Liver (tissue), 8 donors: ENCODE measurements at regions not wholly inside any gene's neighbourhood (a gene's known extent, or its start where the extent isn't known, plus 50 kb on each side); places are given as distances from the start of the nearest gene placed in this dataset.

Source experiments
- DNase-seq: peaks from one replicate; pipeline ENCODE4 v3.0.0-alpha.2; 2017; ENCODE audit warnings: low spot score
- H3K27ac ChIP-seq, 2 donors: one replicate each; pipeline ENCODE4 v1.7.0; 2013; ENCODE audit warnings: inconsistent platforms in 2 of 2, low read length in 2 of 2, control low read depth in 1 of 2, low read depth in 1 of 2, mild to moderate bottlenecking in 1 of 2
- H3K27me3 ChIP-seq, 4 donors: one replicate each; pipeline versions ENCODE4 v1.6.1 to v1.7.0; 2013; ENCODE audit warnings: low read length in 3 of 4, inconsistent platforms in 1 of 4, mild to moderate bottlenecking in 1 of 4, moderate library complexity in 1 of 4; ENCODE audit not compliant: control insufficient read depth in 4 of 4, insufficient read depth in 4 of 4
- H3K36me3 ChIP-seq, 4 donors: one replicate each; pipeline versions ENCODE4 v1.6.1 to v1.7.0; 2013; ENCODE audit warnings: low read length in 3 of 4, mild to moderate bottlenecking in 3 of 4, low read depth in 1 of 4, moderate library complexity in 1 of 4; ENCODE audit not compliant: control insufficient read depth in 4 of 4, insufficient read depth in 3 of 4
- H3K4me1 ChIP-seq, 4 donors: one replicate each; pipeline versions ENCODE4 v1.6.1 to v1.7.0; 2013; ENCODE audit warnings: low read length in 3 of 4, mild to moderate bottlenecking in 3 of 4, moderate library complexity in 1 of 4; ENCODE audit not compliant: control insufficient read depth in 4 of 4, insufficient read depth in 4 of 4
- H3K4me3 ChIP-seq, 3 donors: one replicate each; pipeline versions ENCODE4 v1.6.1 to v1.7.0; 2013; ENCODE audit warnings: low read length in 3 of 3, control low read depth in 1 of 3, low read depth in 1 of 3, mild to moderate bottlenecking in 1 of 3
- H3K9ac ChIP-seq, 2 donors: one replicate each; pipeline ENCODE4 v1.7.0; 2013; ENCODE audit warnings: low read length in 2 of 2, mild to moderate bottlenecking in 2 of 2, moderate library complexity in 2 of 2, control low read depth in 1 of 2, low read depth in 1 of 2
- H3K9me3 ChIP-seq, 4 donors: one replicate each; pipeline versions ENCODE4 v1.6.1 to v1.7.0; 2013; ENCODE audit warnings: low read length in 3 of 4; ENCODE audit not compliant: control insufficient read depth in 4 of 4
- FOXA1 ChIP-seq: IDR thresholded peaks from 2 replicates; pipeline ENCODE4 v1.6.1; 2016; ENCODE audit warnings: antibody characterized with exemption
- FOXA2 ChIP-seq: IDR thresholded peaks from 2 replicates; pipeline ENCODE4 v1.6.1; 2016; ENCODE audit warnings: antibody characterized with exemption
- GABPA ChIP-seq, 2 donors: IDR thresholded peaks in 1 of 2; conservative IDR thresholded peaks in 1 of 2; 2 replicates each; pipeline ENCODE4 v1.6.1; 2016; ENCODE audit warnings: antibody characterized with exemption in 2 of 2, mild to moderate bottlenecking in 1 of 2, moderate library complexity in 1 of 2
- HNF4A ChIP-seq, 2 donors: conservative IDR thresholded peaks; 2 replicates each; pipeline ENCODE4 v1.6.1; 2016; ENCODE audit warnings: antibody characterized with exemption in 2 of 2, mild to moderate bottlenecking in 2 of 2
- HNF4G ChIP-seq: IDR thresholded peaks from 2 replicates; pipeline ENCODE4 v1.6.1; 2016; ENCODE audit warnings: antibody characterized with exemption
- JUND ChIP-seq, 2 donors: IDR thresholded peaks; 2 replicates each; pipeline ENCODE4 v1.6.1; 2016; ENCODE audit warnings: antibody characterized with exemption in 2 of 2
- MAX ChIP-seq: IDR thresholded peaks from 2 replicates; pipeline ENCODE4 v1.6.1; 2016; ENCODE audit warnings: antibody characterized with exemption
- NR2F2 ChIP-seq: IDR thresholded peaks from 2 replicates; pipeline ENCODE4 v1.6.1; 2016; ENCODE audit warnings: antibody characterized with exemption
- RAD21 ChIP-seq, 2 donors: IDR thresholded peaks; 2 replicates each; pipeline ENCODE4 v1.6.1; 2016; ENCODE audit warnings: antibody characterized with exemption in 2 of 2, mild to moderate bottlenecking in 2 of 2
- REST ChIP-seq: IDR thresholded peaks from 2 replicates; pipeline ENCODE4 v1.6.1; 2016; ENCODE audit warnings: antibody characterized with exemption, mild to moderate bottlenecking
- RXRA ChIP-seq, 2 donors: IDR thresholded peaks; 2 replicates each; pipeline ENCODE4 v1.6.1; 2017 to 2018; ENCODE audit warnings: antibody characterized with exemption in 2 of 2, mild to moderate bottlenecking in 1 of 2
- SP1 ChIP-seq: IDR thresholded peaks from 2 replicates; pipeline ENCODE4 v1.6.1; 2018; ENCODE audit warnings: antibody characterized with exemption, mild to moderate bottlenecking
- TAF1 ChIP-seq: conservative IDR thresholded peaks from 2 replicates; pipeline ENCODE4 v1.6.1; 2016; ENCODE audit warnings: antibody characterized with exemption, mild to moderate bottlenecking
- YY1 ChIP-seq: IDR thresholded peaks from 2 replicates; pipeline ENCODE4 v1.6.1; 2016; ENCODE audit warnings: antibody characterized with exemption, mild to moderate bottlenecking
- ZBTB33 ChIP-seq: IDR thresholded peaks from 2 replicates; pipeline ENCODE4 v1.6.1; 2016; ENCODE audit warnings: antibody characterized with exemption
- WGBS: extraction: QIAGEN DNeasy Blood & Tissue Kit; methylation state at CpG from one replicate; pipeline ENCODE4 v1.1.7; 2013; 5-methylcytosine and 5-hydroxymethylcytosine counted together
- TF ChIP-seq, protein P1 (sequence below): fragments of 150-350 bp; IDR thresholded peaks from 2 replicates; pipeline ENCODE4 v1.5.1; 2017; ENCODE audit warnings: improper control_type of control experiment, low read depth, low read length; ENCODE audit not compliant: missing input control
- TF ChIP-seq, protein P2 (sequence below): IDR thresholded peaks from 2 replicates; pipeline ENCODE4 v1.6.1; 2016; ENCODE audit warnings: antibody characterized with exemption
- donor health status: healthy.
- donor health status: healthy.
- donor health status: healthy.
- donor health status: healthy.
- donor health status: healthy.

GRCh38 chr2:56860991-56861390 lies 677.2 kb downstream of the CCDC85A start:
- Histone ChIP-seq H3K36me3 (no peaks in the 10 kb centered on the region), H3K27me3 (no peaks in the 10 kb centered on the region), H3K4me1 (no peaks in the 10 kb centered on the region), H3K9ac (no peak overlapping the region), H3K9me3 (no peaks in the 10 kb centered on the region), H3K27ac (no peak overlapping the region), H3K4me3 (no peak overlapping the region)
- no peak for DNase-seq
- TF ChIP-seq FOXA1 (no peak), SP1 (no peak)
- TF ChIP-seq, protein P1, sequence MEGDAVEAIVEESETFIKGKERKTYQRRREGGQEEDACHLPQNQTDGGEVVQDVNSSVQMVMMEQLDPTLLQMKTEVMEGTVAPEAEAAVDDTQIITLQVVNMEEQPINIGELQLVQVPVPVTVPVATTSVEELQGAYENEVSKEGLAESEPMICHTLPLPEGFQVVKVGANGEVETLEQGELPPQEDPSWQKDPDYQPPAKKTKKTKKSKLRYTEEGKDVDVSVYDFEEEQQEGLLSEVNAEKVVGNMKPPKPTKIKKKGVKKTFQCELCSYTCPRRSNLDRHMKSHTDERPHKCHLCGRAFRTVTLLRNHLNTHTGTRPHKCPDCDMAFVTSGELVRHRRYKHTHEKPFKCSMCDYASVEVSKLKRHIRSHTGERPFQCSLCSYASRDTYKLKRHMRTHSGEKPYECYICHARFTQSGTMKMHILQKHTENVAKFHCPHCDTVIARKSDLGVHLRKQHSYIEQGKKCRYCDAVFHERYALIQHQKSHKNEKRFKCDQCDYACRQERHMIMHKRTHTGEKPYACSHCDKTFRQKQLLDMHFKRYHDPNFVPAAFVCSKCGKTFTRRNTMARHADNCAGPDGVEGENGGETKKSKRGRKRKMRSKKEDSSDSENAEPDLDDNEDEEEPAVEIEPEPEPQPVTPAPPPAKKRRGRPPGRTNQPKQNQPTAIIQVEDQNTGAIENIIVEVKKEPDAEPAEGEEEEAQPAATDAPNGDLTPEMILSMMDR, result no peak
- TF ChIP-seq, protein P2, sequence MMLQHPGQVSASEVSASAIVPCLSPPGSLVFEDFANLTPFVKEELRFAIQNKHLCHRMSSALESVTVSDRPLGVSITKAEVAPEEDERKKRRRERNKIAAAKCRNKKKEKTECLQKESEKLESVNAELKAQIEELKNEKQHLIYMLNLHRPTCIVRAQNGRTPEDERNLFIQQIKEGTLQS, result no peak

DNA sequence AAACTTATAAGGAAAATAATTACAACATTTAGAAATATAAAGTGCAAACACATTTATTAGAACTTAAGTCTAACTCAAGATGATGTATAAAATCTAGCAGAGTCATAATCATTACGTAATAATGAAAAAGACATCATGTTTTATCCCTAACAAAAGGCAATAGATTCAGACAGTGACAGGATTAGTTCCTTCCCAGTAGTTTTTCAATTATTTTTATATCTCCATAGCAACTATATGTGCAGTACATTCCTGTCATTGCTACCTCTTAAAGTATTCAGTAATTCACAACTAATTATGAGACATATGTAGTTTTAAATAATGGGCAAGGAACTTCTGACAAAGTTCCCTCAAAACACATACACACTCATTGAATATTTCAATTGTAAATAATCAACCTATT lies 687.9 kb downstream of the CCDC85A start:
- 86% methylated on average over 1 of the region's 1 CpG for WGBS
- Histone ChIP-seq H3K36me3 (no peaks in the 10 kb centered on the region), H3K9ac (no peak overlapping the region), H3K4me1 (no peaks in the 10 kb centered on the region), H3K27me3 (no peaks in the 10 kb centered on the region), H3K27ac (no peak overlapping the region), H3K4me3 (no peak overlapping the region), H3K9me3 (no peaks in the 10 kb centered on the region)
- TF ChIP-seq JUND (IDR thresholded peaks at IDR 0.05) (no peak), REST (no peak), FOXA2 (no peak), SP1 (no peak), YY1 (no peak), FOXA1 (no peak), RXRA (IDR thresholded peaks at IDR 0.05) (no peak), ZBTB33 (no peak), MAX (no peak), RAD21 (IDR thresholded peaks at IDR 0.05) (no peak), TAF1 (no peak), HNF4A (conservative IDR thresholded peaks at IDR 0.05) (no peak), HNF4G (no peak), NR2F2 (no peak), GABPA (IDR thresholded peaks at IDR 0.05 in 1 of 2, conservative IDR thresholded peaks at IDR 0.05 in 1 of 2) (no peak)
- TF ChIP-seq, protein P1, result no peak
- TF ChIP-seq, protein P2, result no peak
- no peak for DNase-seq
